K562 (cell line): ENCODE measurements at regions not wholly inside any gene's neighbourhood (a gene's known extent, or its start where the extent isn't known, plus 50 kb on each side); places are given as distances from the start of the nearest gene placed in this dataset.
A peak's percentile ranks its signal among the peaks of the same experiment; 100 is the strongest.
"Not testable (repeated sequence)": the region's sequence is repeated elsewhere in the genome, so short reads cannot be mapped to it uniquely, and the experiment has no call there.

Experiments used
- CCNT2 ChIP-seq: IDR thresholded peaks from 2 replicates; pipeline ENCODE4 v1.6.1; 2011; ENCODE audit warnings: borderline replicate concordance, low read depth, mild to moderate bottlenecking, moderate library complexity, mixed read lengths, low read length; ENCODE audit not compliant: insufficient read length; ENCODE audit errors: extremely low read depth
- CTBP1 ChIP-seq: fragments of 450-650 bp; IDR thresholded peaks from 2 replicates; pipeline ENCODE4 v1.6.1; 2016; ENCODE audit warnings: borderline replicate concordance
- DMBX1 ChIP-seq: fragments of 250-450 bp; sonication (Bioruptor Pico); IDR thresholded peaks from 2 replicates; pipeline ENCODE4 v1.8.0; 2022; ENCODE audit warnings: inconsistent platforms, mild to moderate bottlenecking, moderate library complexity, borderline replicate concordance
- DPF2 ChIP-seq: fragments of 450-650 bp; IDR thresholded peaks from 2 replicates; pipeline ENCODE4 v1.6.1; 2016
- EHMT2 ChIP-seq: fragments of 450-650 bp; IDR thresholded peaks from 2 replicates; pipeline ENCODE4 v1.6.1; 2018; ENCODE audit warnings: antibody characterized with exemption
- FOSL1 ChIP-seq: fragments of 200-800 bp; sonication (Bioruptor generic); conservative IDR thresholded peaks from 2 replicates; pipeline ENCODE4 v1.6.1; 2016; ENCODE audit warnings: missing genetic modification characterization, missing compliant biosample characterization
- GATAD2A ChIP-seq: fragments of 450-650 bp; IDR thresholded peaks from 2 replicates; pipeline ENCODE4 v1.6.1; 2017
- MBD2 ChIP-seq: sonication (generic); IDR thresholded peaks from 2 replicates; pipeline ENCODE4 v1.6.1; 2016; ENCODE audit warnings: low read depth, borderline replicate concordance
- MEIS2 ChIP-seq: fragments of 450-650 bp; IDR thresholded peaks from 2 replicates; pipeline ENCODE4 v1.6.1; 2014; ENCODE audit warnings: mild to moderate bottlenecking; ENCODE audit not compliant: partially characterized antibody
- MTA3 ChIP-seq: fragments of 450-650 bp; formaldehyde crosslinking; IDR thresholded peaks from 2 replicates; pipeline ENCODE4 v1.6.1; 2017; ENCODE audit warnings: mild to moderate bottlenecking, borderline replicate concordance
- MYNN ChIP-seq, 2 experiments: sonication (generic); formaldehyde crosslinking in 1 of 2; IDR thresholded peaks; 2 replicates each; pipeline versions ENCODE4 v1.5.0 to v1.6.1; 2016 to 2020; ENCODE audit warnings: antibody characterized with exemption in 1 of 2, missing genetic modification reagents in 1 of 2
- NBN ChIP-seq: fragments of 450-650 bp; IDR thresholded peaks from 2 replicates; pipeline ENCODE4 v1.6.1; 2016; ENCODE audit warnings: low read depth, mild to moderate bottlenecking
- NCOA1 ChIP-seq: fragments of 450-650 bp; IDR thresholded peaks from 2 replicates; pipeline ENCODE4 v1.6.1; 2016; ENCODE audit warnings: low read depth
- NFIC ChIP-seq: fragments of 450-650 bp; IDR thresholded peaks from 2 replicates; pipeline ENCODE4 v1.6.1; 2017; ENCODE audit warnings: mild to moderate bottlenecking, inconsistent platforms
- TEAD4 ChIP-seq, 2 experiments: sonication (generic) in 1 of 2; formaldehyde crosslinking in 1 of 2; IDR thresholded peaks; 2 replicates each; pipeline versions ENCODE4 v1.6.1 to v1.8.0; 2012 to 2022; ENCODE audit warnings: borderline replicate concordance in 1 of 2, inconsistent platforms in 1 of 2, low read length in 1 of 2, mild to moderate bottlenecking in 1 of 2, missing genetic modification reagents in 1 of 2
- ZNF766 ChIP-seq: fragments of 200-800 bp; sonication (Bioruptor generic); conservative IDR thresholded peaks from 2 replicates; pipeline ENCODE4 v1.6.1; 2016; ENCODE audit warnings: missing genetic modification characterization, missing compliant biosample characterization
- TF ChIP-seq, protein P1 (sequence below), 3 experiments: fragments of 200-800 bp in 1 of 3; fragments of 250-450 bp in 1 of 3; fragments of 450-650 bp in 1 of 3; sonication (Bioruptor Pico) in 1 of 3; sonication (Bioruptor generic) in 1 of 3; formaldehyde crosslinking in 1 of 3; IDR thresholded peaks; 2 replicates each; pipeline versions ENCODE4 v1.6.1 to v1.8.0; 2016 to 2022; ENCODE audit warnings: mild to moderate bottlenecking in 2 of 3, missing genetic modification characterization in 2 of 3, missing compliant biosample characterization in 1 of 3, moderate library complexity in 1 of 3
- TF ChIP-seq, protein P2 (sequence below): fragments of 200-800 bp; sonication (Bioruptor generic); IDR thresholded peaks from 2 replicates; pipeline ENCODE4 v1.6.1; 2017; ENCODE audit warnings: missing genetic modification characterization, missing compliant biosample characterization

DNA sequence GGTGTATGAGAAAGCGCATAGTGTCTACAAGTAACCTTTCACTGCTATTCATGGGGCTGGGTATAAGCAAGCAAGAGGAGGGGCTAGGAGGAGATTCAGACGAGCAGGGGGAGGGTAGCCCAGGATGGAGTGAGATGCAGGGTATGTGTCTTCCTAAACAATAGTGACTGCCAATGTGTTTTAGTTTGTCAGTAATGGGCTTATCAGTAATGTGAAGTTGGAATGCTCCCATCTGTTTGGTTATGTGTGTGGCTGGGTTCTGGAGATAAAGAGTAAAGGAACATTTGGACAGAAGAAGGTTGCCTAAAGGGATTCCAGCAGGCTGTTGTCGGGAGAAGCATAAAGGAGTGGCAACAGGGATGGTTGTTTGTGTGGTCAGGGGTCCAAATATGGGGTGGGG lies 62.7 kb upstream of the EZR start (continued):
- TF ChIP-seq, protein P1, sequence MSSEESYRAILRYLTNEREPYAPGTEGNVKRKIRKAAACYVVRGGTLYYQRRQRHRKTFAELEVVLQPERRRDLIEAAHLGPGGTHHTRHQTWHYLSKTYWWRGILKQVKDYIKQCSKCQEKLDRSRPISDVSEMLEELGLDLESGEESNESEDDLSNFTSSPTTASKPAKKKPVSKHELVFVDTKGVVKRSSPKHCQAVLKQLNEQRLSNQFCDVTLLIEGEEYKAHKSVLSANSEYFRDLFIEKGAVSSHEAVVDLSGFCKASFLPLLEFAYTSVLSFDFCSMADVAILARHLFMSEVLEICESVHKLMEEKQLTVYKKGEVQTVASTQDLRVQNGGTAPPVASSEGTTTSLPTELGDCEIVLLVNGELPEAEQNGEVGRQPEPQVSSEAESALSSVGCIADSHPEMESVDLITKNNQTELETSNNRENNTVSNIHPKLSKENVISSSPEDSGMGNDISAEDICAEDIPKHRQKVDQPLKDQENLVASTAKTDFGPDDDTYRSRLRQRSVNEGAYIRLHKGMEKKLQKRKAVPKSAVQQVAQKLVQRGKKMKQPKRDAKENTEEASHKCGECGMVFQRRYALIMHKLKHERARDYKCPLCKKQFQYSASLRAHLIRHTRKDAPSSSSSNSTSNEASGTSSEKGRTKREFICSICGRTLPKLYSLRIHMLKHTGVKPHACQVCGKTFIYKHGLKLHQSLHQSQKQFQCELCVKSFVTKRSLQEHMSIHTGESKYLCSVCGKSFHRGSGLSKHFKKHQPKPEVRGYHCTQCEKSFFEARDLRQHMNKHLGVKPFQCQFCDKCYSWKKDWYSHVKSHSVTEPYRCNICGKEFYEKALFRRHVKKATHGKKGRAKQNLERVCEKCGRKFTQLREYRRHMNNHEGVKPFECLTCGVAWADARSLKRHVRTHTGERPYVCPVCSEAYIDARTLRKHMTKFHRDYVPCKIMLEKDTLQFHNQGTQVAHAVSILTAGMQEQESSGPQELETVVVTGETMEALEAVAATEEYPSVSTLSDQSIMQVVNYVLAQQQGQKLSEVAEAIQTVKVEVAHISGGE (CRISPR knock-in tag; IDR thresholded peaks at IDR 0.05) = 0 out of 6 replicates have a peak, but pooled peaks of 1 of the 3 experiments have one; percentile 50
- TF ChIP-seq FOSL1 (tag) (0 out of 2 replicates have a peak, but pooled peaks have one; percentile 17), GATAD2A (peak; percentile 64; the same call in 1 of the 2 replicates), ZNF766 (CRISPR knock-in tag) (peak; percentile 55; the same call in 1 of the 2 replicates), CTBP1 (peak; percentile 93), TEAD4 (IDR thresholded peaks at IDR 0.05; ENCODE audit: low read length) (peak; percentile 94), NCOA1 (peak; percentile 73; the same call in 1 of the 2 replicates), DMBX1 (CRISPR knock-in tag) (0 out of 2 replicates have a peak, but pooled peaks have one; percentile 35), MEIS2 (peak; percentile 36), EHMT2 (peak; percentile 68), DPF2 (peak; percentile 96), NFIC (peak; percentile 92), MBD2 (0 out of 2 replicates have a peak, but pooled peaks have one; percentile 46), MTA3 (peak; percentile 70; the same call in 1 of the 2 replicates), CCNT2 (peak; percentile 14), MYNN (IDR thresholded peaks at IDR 0.05) (peak; percentile 76; the same call in 1 of the 2 replicates), NBN (peak; percentile 63; the same call in 1 of the 2 replicates)
- TF ChIP-seq TEAD4 (CRISPR knock-in tag; IDR thresholded peaks at IDR 0.05; ENCODE audit: borderline replicate concordance); MYNN (CRISPR knock-in tag; IDR thresholded peaks at IDR 0.05): not testable (repeated sequence)
- TF ChIP-seq, protein P2, sequence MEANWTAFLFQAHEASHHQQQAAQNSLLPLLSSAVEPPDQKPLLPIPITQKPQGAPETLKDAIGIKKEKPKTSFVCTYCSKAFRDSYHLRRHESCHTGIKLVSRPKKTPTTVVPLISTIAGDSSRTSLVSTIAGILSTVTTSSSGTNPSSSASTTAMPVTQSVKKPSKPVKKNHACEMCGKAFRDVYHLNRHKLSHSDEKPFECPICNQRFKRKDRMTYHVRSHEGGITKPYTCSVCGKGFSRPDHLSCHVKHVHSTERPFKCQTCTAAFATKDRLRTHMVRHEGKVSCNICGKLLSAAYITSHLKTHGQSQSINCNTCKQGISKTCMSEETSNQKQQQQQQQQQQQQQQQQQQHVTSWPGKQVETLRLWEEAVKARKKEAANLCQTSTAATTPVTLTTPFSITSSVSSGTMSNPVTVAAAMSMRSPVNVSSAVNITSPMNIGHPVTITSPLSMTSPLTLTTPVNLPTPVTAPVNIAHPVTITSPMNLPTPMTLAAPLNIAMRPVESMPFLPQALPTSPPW (CRISPR knock-in tag) = peak; percentile 40; the same call in 1 of the 2 replicates
